ENCODE measurements at regions not wholly inside any gene's neighbourhood (a gene's known extent, or its start where the extent isn't known, plus 50 kb on each side); places are given as distances from the start of the nearest gene placed in this dataset.

DNA sequence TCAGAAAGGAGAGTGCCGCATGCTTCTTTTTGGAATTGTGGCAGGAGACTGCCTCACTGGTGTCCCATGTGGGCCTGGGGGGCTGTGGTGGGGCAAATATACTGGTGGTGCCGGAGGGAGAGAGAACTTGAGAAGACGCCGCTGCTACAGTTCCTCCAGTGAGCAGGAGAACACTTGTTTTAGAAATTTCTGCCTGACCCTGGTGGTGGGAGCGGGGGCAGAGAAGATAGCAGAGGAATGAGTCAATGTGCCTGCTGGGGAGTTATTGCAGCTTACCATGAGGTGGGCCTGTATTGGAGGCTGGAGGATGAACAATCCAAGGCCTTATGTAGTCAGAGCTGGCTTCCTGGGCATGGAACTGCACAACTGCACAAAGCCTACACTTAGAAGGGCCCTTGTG is 211.8 kb downstream of the SNAPC1 start:
- no peak overlapping the region for H3K27ac ChIP-seq (ENCODE audit: low read length in 2 of 2)
- H3K4me1 ChIP-seq (ENCODE audit: control insufficient read depth in 2 of 2, insufficient read depth in 2 of 2, low read length in 2 of 2), result no peaks in the 10 kb centered on the region
- CTCF ChIA-PET, result no interaction called here

GRCh38 chr14:61977217-61977616 is 215.0 kb downstream of the SNAPC1 start:
- peaks cover 4% of the 10 kb centered on the region for H3K9me3 Mint-ChIP-seq (ENCODE audit: insufficient read depth)
- Histone ChIP-seq H3K27ac (ENCODE audit: low read length in 2 of 2) (no peak overlapping the region), H3K9me3 (ENCODE audit: control extremely low read depth in 1 of 3, control insufficient read depth in 2 of 3, insufficient read depth in 1 of 3, low read length in 2 of 3) (peaks cover 1 to 13% (median 12%) of the 10 kb centered on the region in 3 donors), H3K4me2 (replicated peaks; ENCODE audit: low read depth, low read length, poor library complexity, severe bottlenecking) (no peak overlapping the region), H4K20me1 (ENCODE audit: control insufficient read depth, insufficient read depth, low read length, poor library complexity, severe bottlenecking) (no peaks in the 10 kb centered on the region), H3K4me1 (ENCODE audit: control insufficient read depth in 2 of 2, insufficient read depth in 2 of 2, low read length in 2 of 2) (no peaks in the 10 kb centered on the region), H3K9ac (ENCODE audit: low read length) (no peak overlapping the region), H3K36me3 (replicated peaks in 1 of 2; ENCODE audit: control extremely low read depth in 1 of 2, control insufficient read depth in 1 of 2, extremely low read depth in 1 of 2, insufficient read depth in 2 of 2, low read length in 1 of 2) (no peaks in the 10 kb centered on the region), H3K79me2 (ENCODE audit: control insufficient read depth, insufficient read depth, low read length) (no peaks in the 10 kb centered on the region), H3K4me3 (ENCODE audit: control extremely low read depth in 1 of 5, extremely low read depth in 1 of 5, insufficient read depth in 1 of 5, low read depth in 2 of 5, low read length in 4 of 5) (no peak overlapping the region), H2AFZ (ENCODE audit: insufficient read depth, low read depth, low read length, poor library complexity, severe bottlenecking) (no peak overlapping the region), H3K27me3 (replicated peaks in 1 of 4; ENCODE audit: control extremely low read depth in 1 of 4, control insufficient read depth in 3 of 4, insufficient read depth in 4 of 4, low read length in 3 of 4) (no peaks in the 10 kb centered on the region)
- ChIA-PET CTCF (no interaction called here), POLR2A (no interaction called here)
- TF ChIP-seq CTCF (IDR thresholded peaks at IDR 0.05) (no peak), EZH2 (IDR thresholded peaks at IDR 0.05; ENCODE audit: borderline replicate concordance, insufficient read depth, low read depth, low read length, poor library complexity, severe bottlenecking) (no peak)
- H3K4me1 Mint-ChIP-seq, result no peaks in the 10 kb centered on the region
- no peak overlapping the region for H3K4me3 Mint-ChIP-seq
- H3K27ac Mint-ChIP-seq, result no peak overlapping the region
- DNase-seq (no peak), ATAC-seq (ENCODE audit: low read depth) (no peak)
- intact Hi-C loops (cut with micrococcal nuclease), result no loop called here
- H3K27me3 Mint-ChIP-seq, result peaks cover 5% of the 10 kb centered on the region

More for the DNA sequence above, 211.8 kb downstream of the SNAPC1 start:
- Mint-ChIP-seq H3K27ac (no peak overlapping the region), H3K4me3 (no peak overlapping the region), H3K27me3 (peaks cover 5% of the 10 kb centered on the region), H3K4me1 (no peaks in the 10 kb centered on the region), H3K9me3 (ENCODE audit: insufficient read depth) (peaks cover 4% of the 10 kb centered on the region)
- Histone ChIP-seq H3K36me3 (replicated peaks in 1 of 2; ENCODE audit: control extremely low read depth in 1 of 2, control insufficient read depth in 1 of 2, extremely low read depth in 1 of 2, insufficient read depth in 2 of 2, low read length in 1 of 2) (no peaks in the 10 kb centered on the region), H3K4me2 (replicated peaks; ENCODE audit: low read depth, low read length, poor library complexity, severe bottlenecking) (no peak overlapping the region), H4K20me1 (ENCODE audit: control insufficient read depth, insufficient read depth, low read length, poor library complexity, severe bottlenecking) (no peaks in the 10 kb centered on the region), H2AFZ (ENCODE audit: insufficient read depth, low read depth, low read length, poor library complexity, severe bottlenecking) (no peak overlapping the region), H3K9me3 (ENCODE audit: control extremely low read depth in 1 of 3, control insufficient read depth in 2 of 3, insufficient read depth in 1 of 3, low read length in 2 of 3) (peaks cover 1 to 13% (median 12%) of the 10 kb centered on the region in 3 donors), H3K79me2 (ENCODE audit: control insufficient read depth, insufficient read depth, low read length) (no peaks in the 10 kb centered on the region), H3K27me3 (replicated peaks in 1 of 4; ENCODE audit: control extremely low read depth in 1 of 4, control insufficient read depth in 3 of 4, insufficient read depth in 4 of 4, low read length in 3 of 4) (no peaks in the 10 kb centered on the region), H3K4me3 (ENCODE audit: control extremely low read depth in 1 of 5, extremely low read depth in 1 of 5, insufficient read depth in 1 of 5, low read depth in 2 of 5, low read length in 4 of 5) (no peak overlapping the region), H3K9ac (ENCODE audit: low read length) (no peak overlapping the region)
- 96% methylated on average over 5 of the region's 5 CpGs for WGBS (ENCODE audit: insufficient coverage)
- POLR2A ChIA-PET, result no interaction called here
- no peak for DNase-seq
- intact Hi-C loops (cut with micrococcal nuclease), result no loop called here
- no peak for ATAC-seq (ENCODE audit: low read depth)
- TF ChIP-seq CTCF (IDR thresholded peaks at IDR 0.05) (no peak), EZH2 (IDR thresholded peaks at IDR 0.05; ENCODE audit: borderline replicate concordance, insufficient read depth, low read depth, low read length, poor library complexity, severe bottlenecking) (no peak)
